ENCODE measurements at regions not wholly inside any gene's neighbourhood (a gene's known extent, or its start where the extent isn't known, plus 50 kb on each side); places are given as distances from the start of the nearest gene placed in this dataset.

GRCh38 chr14:60349663-60350365, 100.8 kb downstream of the PPM1A start:
- Histone ChIP-seq H3K4me3 (ENCODE audit: low read length) (peak overlapping the region; percentile 62), H2AFZ (ENCODE audit: low read depth, low read length) (0 out of 2 replicates have a peak overlapping the region, but pooled peaks have one; percentile 60), H3K27me3 (ENCODE audit: low read depth, low read length) (peaks cover 30% of the 10 kb centered on the region), H3K27ac (ENCODE audit: low read length) (no peak overlapping the region), H4K20me1 (ENCODE audit: insufficient read depth, low read length) (no peaks in the 10 kb centered on the region), H3K36me3 (replicated peaks; ENCODE audit: low read depth, low read length) (no peaks in the 10 kb centered on the region), H3K4me1 (ENCODE audit: low read length) (peaks cover 13% of the 10 kb centered on the region), H3K79me2 (ENCODE audit: low read length) (no peaks in the 10 kb centered on the region), H3K4me2 (ENCODE audit: low read length) (peak overlapping the region; percentile 67), H3K9ac (ENCODE audit: low read length) (no peak overlapping the region), H3K9me3 (ENCODE audit: insufficient read depth, low read length) (no peaks in the 10 kb centered on the region)
- TF ChIP-seq EZH2phosphoT487 (IDR thresholded peaks at IDR 0.05; ENCODE audit: low read depth) (no peak), CTCF (IDR thresholded peaks at IDR 0.05; ENCODE audit: low read depth, low read length) (peak; percentile 81)

DNA sequence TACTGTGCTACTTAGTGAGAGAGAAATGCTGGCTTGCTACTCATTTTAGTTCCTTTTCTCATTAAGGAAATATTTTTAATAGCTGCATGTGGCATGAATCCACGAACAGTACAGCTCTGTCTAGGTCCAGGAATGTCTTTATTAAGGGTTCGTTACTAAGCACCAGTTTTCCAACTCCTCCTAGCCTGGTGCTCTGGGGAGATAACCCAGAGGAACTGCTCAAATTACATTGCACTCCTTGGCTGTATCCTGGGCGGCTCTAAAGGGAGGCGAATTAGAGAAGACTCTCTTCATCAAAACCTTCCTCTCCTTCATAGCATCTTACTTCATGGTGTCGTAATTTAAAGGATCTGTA, 101.3 kb downstream of the PPM1A start:
- no peaks in the 10 kb centered on the region for H4K20me1 ChIP-seq (ENCODE audit: insufficient read depth, low read length)
- H3K27ac ChIP-seq (ENCODE audit: low read length): no peak overlapping the region
- peaks cover 30% of the 10 kb centered on the region for H3K27me3 ChIP-seq (ENCODE audit: low read depth, low read length)
- no peaks in the 10 kb centered on the region for H3K36me3 ChIP-seq (replicated peaks; ENCODE audit: low read depth, low read length)
- H3K79me2 ChIP-seq (ENCODE audit: low read length): no peaks in the 10 kb centered on the region
- H3K9ac ChIP-seq (ENCODE audit: low read length): no peak overlapping the region
- H2AFZ ChIP-seq (ENCODE audit: low read depth, low read length): no peak overlapping the region
- H3K4me2 ChIP-seq (ENCODE audit: low read length): peak overlapping the region; percentile 67
- TF ChIP-seq EZH2phosphoT487 (IDR thresholded peaks at IDR 0.05; ENCODE audit: low read depth) (no peak), CTCF (IDR thresholded peaks at IDR 0.05; ENCODE audit: low read depth, low read length) (no peak)
- peaks cover 13% of the 10 kb centered on the region for H3K4me1 ChIP-seq (ENCODE audit: low read length)
- peak overlapping the region; percentile 4; the same call in 1 of the 2 replicates for H3K4me3 ChIP-seq (ENCODE audit: low read length)
- H3K9me3 ChIP-seq (ENCODE audit: insufficient read depth, low read length): no peaks in the 10 kb centered on the region

DNA sequence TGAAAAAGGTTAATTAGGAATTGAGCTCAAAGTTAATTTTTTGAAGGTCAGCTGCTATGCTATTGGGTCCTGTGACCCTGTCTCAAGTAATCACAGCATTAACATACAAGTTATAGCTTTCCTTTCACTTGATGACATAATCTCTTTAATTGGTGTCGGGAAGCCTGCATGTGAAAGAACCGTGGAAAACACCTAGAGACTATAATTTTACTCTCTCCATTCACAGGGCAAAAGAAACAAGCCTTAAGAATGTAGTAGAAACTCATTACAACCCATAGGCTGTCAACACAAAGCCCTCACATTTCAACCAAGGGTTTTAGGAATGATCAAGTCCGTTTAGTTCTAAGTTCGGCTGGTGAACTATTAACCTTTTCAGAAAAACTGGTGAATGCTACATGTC, 104.4 kb downstream of the PPM1A start:
- Histone ChIP-seq H3K36me3 (replicated peaks; ENCODE audit: low read depth, low read length) (no peaks in the 10 kb centered on the region), H3K27me3 (ENCODE audit: low read depth, low read length) (peaks cover 19% of the 10 kb centered on the region), H3K9ac (ENCODE audit: low read length) (no peak overlapping the region), H3K4me1 (ENCODE audit: low read length) (peaks cover 13% of the 10 kb centered on the region), H3K4me2 (ENCODE audit: low read length) (no peak overlapping the region), H2AFZ (ENCODE audit: low read depth, low read length) (no peak overlapping the region), H3K79me2 (ENCODE audit: low read length) (no peaks in the 10 kb centered on the region), H4K20me1 (ENCODE audit: insufficient read depth, low read length) (no peaks in the 10 kb centered on the region), H3K9me3 (ENCODE audit: insufficient read depth, low read length) (no peaks in the 10 kb centered on the region), H3K4me3 (ENCODE audit: low read length) (no peak overlapping the region), H3K27ac (ENCODE audit: low read length) (no peak overlapping the region)
- TF ChIP-seq CTCF (IDR thresholded peaks at IDR 0.05; ENCODE audit: low read depth, low read length) (no peak), EZH2phosphoT487 (IDR thresholded peaks at IDR 0.05; ENCODE audit: low read depth) (no peak)

- Histone ChIP-seq H4K20me1 (ENCODE audit: insufficient read depth, low read length) (no peaks in the 10 kb centered on the region), H3K4me1 (ENCODE audit: low read length) (no peaks in the 10 kb centered on the region), H3K79me2 (ENCODE audit: low read length) (no peaks in the 10 kb centered on the region), H3K27ac (ENCODE audit: low read length) (no peak overlapping the region), H3K9me3 (ENCODE audit: insufficient read depth, low read length) (no peaks in the 10 kb centered on the region), H2AFZ (ENCODE audit: low read depth, low read length) (no peak overlapping the region), H3K4me3 (ENCODE audit: low read length) (no peak overlapping the region), H3K36me3 (replicated peaks; ENCODE audit: low read depth, low read length) (no peaks in the 10 kb centered on the region), H3K4me2 (ENCODE audit: low read length) (no peak overlapping the region), H3K27me3 (ENCODE audit: low read depth, low read length) (peaks cover 10% of the 10 kb centered on the region), H3K9ac (ENCODE audit: low read length) (no peak overlapping the region)
- no peak for TF ChIP-seq CTCF (IDR thresholded peaks at IDR 0.05; ENCODE audit: low read depth, low read length)
- TF ChIP-seq EZH2phosphoT487 (IDR thresholded peaks at IDR 0.05; ENCODE audit: low read depth): no peak
Measured at GRCh38 chr14:60355768-60356167, 106.7 kb downstream of the PPM1A start.

Measured in OCI-LY3 (cell line).